GM12874 (cell line): ENCODE measurements at regions not wholly inside any gene's neighbourhood (a gene's known extent, or its start where the extent isn't known, plus 50 kb on each side); places are given as distances from the start of the nearest gene placed in this dataset.

Source experiments
- CTCF ChIP-seq: IDR thresholded peaks from 2 replicates; pipeline ENCODE4 v1.5.1; 2011; ENCODE audit warnings: low read depth, mild to moderate bottlenecking, control low read depth, low read length, moderate library complexity; ENCODE audit not compliant: insufficient read depth

- TF ChIP-seq CTCF: no peak
Measured at GRCh38 chr4:175470131-175470530, 341.9 kb downstream of the GPM6A start.

GRCh38 chr4:175480404-175480803 lies 331.7 kb downstream of the GPM6A start:
- TF ChIP-seq CTCF: no peak

DNA sequence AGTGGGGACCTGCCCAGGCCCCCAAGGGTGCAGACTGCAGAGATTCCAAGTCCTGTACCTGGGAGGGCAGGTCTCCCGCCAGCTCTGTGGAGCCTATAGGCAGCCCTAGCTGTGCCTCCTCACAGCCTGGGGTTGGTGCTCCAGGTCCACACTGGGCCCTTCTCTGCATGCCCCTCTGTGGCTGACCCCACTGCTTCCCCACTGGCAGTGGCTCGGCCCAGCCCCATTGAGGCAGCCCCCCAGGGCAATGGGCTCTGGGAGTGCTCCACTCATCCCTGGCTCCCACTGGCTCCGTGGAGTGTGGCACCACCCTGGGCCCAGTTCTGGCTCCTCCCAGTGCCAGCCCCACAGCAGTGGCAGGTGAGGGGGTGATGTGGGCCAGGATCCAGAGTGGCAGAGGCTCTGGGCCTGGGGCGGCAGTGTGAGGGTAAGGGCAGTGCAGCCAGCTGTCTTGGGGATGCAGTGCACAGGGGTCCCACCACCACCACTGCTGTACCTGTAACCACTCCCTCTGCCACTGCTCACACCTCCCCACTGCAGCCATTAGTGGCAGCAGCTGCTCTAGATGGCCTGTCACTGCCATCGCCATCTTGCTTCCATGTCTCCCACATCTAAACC lies 312.2 kb downstream of the GPM6A start:
- TF ChIP-seq CTCF: no peak

DNA sequence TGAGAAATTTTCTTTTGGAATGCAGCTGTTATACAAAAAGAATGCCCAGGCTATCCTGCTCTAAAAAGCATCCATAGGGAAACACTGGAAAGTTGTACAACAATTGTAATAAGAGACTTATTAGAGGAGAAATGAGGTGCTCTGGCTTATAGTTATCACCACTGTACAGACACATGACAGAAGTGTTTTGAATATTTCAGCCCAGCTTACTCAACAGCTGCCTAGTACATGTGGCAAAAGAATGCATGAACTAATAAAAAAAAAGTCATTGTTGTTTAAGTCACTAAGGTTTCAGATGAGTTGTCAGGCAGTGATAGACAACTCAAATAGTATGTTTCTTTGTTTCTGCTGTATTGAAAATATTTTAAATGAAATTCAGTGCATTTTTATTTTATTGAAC lies 307.7 kb downstream of the GPM6A start:
- no peak for TF ChIP-seq CTCF

DNA sequence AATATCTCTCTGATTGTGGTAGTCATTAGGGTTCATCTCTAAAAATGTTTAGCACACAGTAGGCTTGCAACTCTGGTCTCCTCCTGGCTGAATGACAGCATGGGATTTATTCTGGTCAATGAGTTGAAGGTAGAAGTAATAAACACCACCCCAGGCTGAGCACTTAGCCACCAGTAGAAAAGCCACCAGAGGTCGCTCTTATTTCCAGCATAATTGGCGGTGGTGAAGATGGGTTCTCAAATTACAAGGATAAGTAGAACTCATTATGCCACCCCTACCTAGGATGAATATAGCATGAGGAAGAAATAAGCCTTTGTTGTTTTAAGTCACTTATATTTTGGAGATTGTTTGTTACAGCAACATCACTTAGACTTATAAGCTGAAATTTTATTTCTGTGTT lies 302.7 kb downstream of the GPM6A start:
- TF ChIP-seq CTCF: no peak

GRCh38 chr4:175511861-175512260 lies 300.2 kb downstream of the GPM6A start:
- TF ChIP-seq CTCF: no peak

- no peak for TF ChIP-seq CTCF
Measured at GRCh38 chr4:175514174-175514573, 297.9 kb downstream of the GPM6A start.

- TF ChIP-seq CTCF: no peak
Measured at GRCh38 chr4:175530655-175531054, 281.4 kb downstream of the GPM6A start.
